ENCODE measurements at regions not wholly inside any gene's neighbourhood (a gene's known extent, or its start where the extent isn't known, plus 50 kb on each side); places are given as distances from the start of the nearest gene placed in this dataset.
A peak's percentile ranks its signal among the peaks of the same experiment; 100 is the strongest.
"Not testable (repeated sequence)": the region's sequence is repeated elsewhere in the genome, so short reads cannot be mapped to it uniquely, and the experiment has no call there.

GRCh38 chrX:125151146-125151545 lies 168.5 kb upstream of the TEX13C start:
- Histone ChIP-seq H3K9me3 (no peaks in the 10 kb centered on the region), H3K36me3 (no peaks in the 10 kb centered on the region), H3K4me1 (no peaks in the 10 kb centered on the region), H3K27ac (no peak overlapping the region), H3K4me3 (no peak overlapping the region), H3K27me3 (no peaks in the 10 kb centered on the region)
- ATAC-seq = no peak
- intact Hi-C loops (cut with DNase I) = no loop called here
- TF ChIP-seq CTCF (IDR thresholded peaks at IDR 0.05) = no peak
- WGBS, 4 donors = 74 to 86% (median 78%) methylated on average over 3 of the region's 3 CpGs
- no peak for DNase-seq

- ATAC-seq = no peak
- WGBS, 4 donors = 76 to 88% (median 84%) methylated on average over 2 of the region's 2 CpGs
- no peak for DNase-seq
- no peaks in the 10 kb centered on the region for H3K4me1 ChIP-seq
- intact Hi-C loops (cut with DNase I) = no loop called here
- H3K36me3 ChIP-seq = no peaks in the 10 kb centered on the region
- no peaks in the 10 kb centered on the region for H3K27me3 ChIP-seq
- H3K9me3 ChIP-seq = no peaks in the 10 kb centered on the region
- H3K4me3 ChIP-seq = no peak overlapping the region
- no peak overlapping the region for H3K27ac ChIP-seq
- TF ChIP-seq CTCF (IDR thresholded peaks at IDR 0.05) (no peak), POLR2A (IDR thresholded peaks at IDR 0.05) (no peak)
Measured at GRCh38 chrX:125152011-125152410, 167.7 kb upstream of the TEX13C start.

GRCh38 chrX:125153621-125154020 lies 166.1 kb upstream of the TEX13C start:
- Histone ChIP-seq H3K27me3 (no peaks in the 10 kb centered on the region), H3K4me3 (no peak overlapping the region), H3K27ac (no peak overlapping the region), H3K4me1 (no peaks in the 10 kb centered on the region), H3K36me3 (no peaks in the 10 kb centered on the region), H3K9me3 (no peaks in the 10 kb centered on the region)
- DNase-seq (no peak), ATAC-seq (no peak)
- TF ChIP-seq POLR2A (IDR thresholded peaks at IDR 0.05) = no peak
- TF ChIP-seq CTCF (IDR thresholded peaks at IDR 0.05) = no peak
- intact Hi-C loops (cut with DNase I) = no loop called here
- 22 to 46% (median 37%) methylated on average over 2 of the region's 2 CpGs for WGBS, 4 donors

GRCh38 chrX:125154288-125155257 lies 165.1 kb upstream of the TEX13C start:
- H3K27me3 ChIP-seq; intact Hi-C loops (cut with DNase I); ATAC-seq; H3K36me3 ChIP-seq; H3K4me1 ChIP-seq; H3K9me3 ChIP-seq; DNase-seq; H3K27ac ChIP-seq; H3K4me3 ChIP-seq: not testable (repeated sequence)
- WGBS, 4 donors = 82 to 91% (median 87%) methylated on average over 25 to 32 of the region's 32 CpGs

- H3K36me3 ChIP-seq; H3K27me3 ChIP-seq; H3K27ac ChIP-seq; H3K4me1 ChIP-seq; ATAC-seq; H3K9me3 ChIP-seq; intact Hi-C loops (cut with DNase I); H3K4me3 ChIP-seq: not testable (repeated sequence)
- WGBS, 4 donors = 86 to 93% (median 91%) methylated on average over 13 to 41 of the region's 41 CpGs
- peak in 1 of 5 donors; percentile 18 for DNase-seq
Measured at GRCh38 chrX:125155296-125156033, 164.2 kb upstream of the TEX13C start.

All from heart left ventricle (tissue), 16 donors.